B cell (primary cell): ENCODE measurements at regions not wholly inside any gene's neighbourhood (a gene's known extent, or its start where the extent isn't known, plus 50 kb on each side); places are given as distances from the start of the nearest gene placed in this dataset.

Experiments used
- ATAC-seq: fragments of 200-7000 bp; cut with Tn5 transposase; one replicate; pipeline ENCODE4 v1.10.0; 2021; ENCODE audit warnings: low read depth, mild to moderate bottlenecking, moderate number of reproducible peaks, moderate library complexity
- CTCF ChIA-PET: fragments of 350-600 bp; sonication (Branson Sonifier 250); formaldehyde crosslinking; loops from one replicate; lab custom pipeline; 2021; ENCODE audit warnings: antibody characterized with exemption, inconsistent platforms; lab: Charles Lee
- POLR2A ChIA-PET: fragments of 350-600 bp; sonication (Branson Sonifier 250); formaldehyde crosslinking; loops from one replicate; lab custom pipeline; 2021; ENCODE audit warnings: antibody characterized with exemption; lab: Charles Lee
- DNase-seq: peaks from one replicate; pipeline ENCODE4 v3.0.0; 2013
- H2AFZ ChIP-seq: 2 replicates; pipeline ENCODE4 v1.6.1; 2012; ENCODE audit warnings: mild to moderate bottlenecking, low read depth, low read length; ENCODE audit not compliant: insufficient read depth, poor library complexity, severe bottlenecking
- H3K27ac ChIP-seq, 2 donors: 1 replicate in 1 of 2; 2 replicates in 1 of 2; pipeline ENCODE4 v1.5.1; 2012 to 2013; ENCODE audit warnings: low read length in 2 of 2, mild to moderate bottlenecking in 2 of 2, moderate library complexity in 1 of 2
- H3K27me3 ChIP-seq, 4 experiments: fragments of 200-600 bp in 1 of 4; sonication (generic) in 1 of 4; replicated peaks in 1 of 4; 1 replicate in 2 of 4; 2 replicates in 2 of 4; pipeline versions ENCODE4 v1.6.1 to v1.7.0; 2013 to 2016; ENCODE audit warnings: low read length in 3 of 4, mild to moderate bottlenecking in 2 of 4, mixed read lengths in 1 of 4, moderate library complexity in 1 of 4; ENCODE audit not compliant: insufficient read depth in 4 of 4, control insufficient read depth in 3 of 4; ENCODE audit errors: control extremely low read depth in 1 of 4
- H3K36me3 ChIP-seq, 2 experiments: replicated peaks in 1 of 2; 1 replicate in 1 of 2; 2 replicates in 1 of 2; pipeline versions ENCODE4 v1.6.1 to v1.7.1; 2013; ENCODE audit warnings: low read length in 1 of 2; ENCODE audit not compliant: insufficient read depth in 2 of 2, control insufficient read depth in 1 of 2; ENCODE audit errors: control extremely low read depth in 1 of 2, extremely low read depth in 1 of 2
- H3K4me1 ChIP-seq, 2 donors: fragments of 200-600 bp in 1 of 2; sonication (generic) in 1 of 2; 1 replicate in 1 of 2; 2 replicates in 1 of 2; pipeline versions ENCODE4 v1.5.1 to v1.6.1; 2013 to 2017; ENCODE audit warnings: low read length in 2 of 2; ENCODE audit not compliant: control insufficient read depth in 2 of 2, insufficient read depth in 2 of 2
- H3K4me2 ChIP-seq: replicated peaks from 2 replicates; pipeline ENCODE3; 2012; ENCODE audit warnings: mild to moderate bottlenecking, low read depth, low read length; ENCODE audit not compliant: poor library complexity, severe bottlenecking
- H3K4me3 ChIP-seq, 5 experiments: fragments of 200-600 bp in 1 of 5; sonication (generic) in 1 of 5; 1 replicate in 3 of 5; 2 replicates in 2 of 5; pipeline versions ENCODE4 v1.5.1 to v1.7.0; 2011 to 2016; ENCODE audit warnings: low read length in 4 of 5, mild to moderate bottlenecking in 4 of 5, low read depth in 2 of 5, control low read depth in 1 of 5, moderate library complexity in 1 of 5; ENCODE audit not compliant: insufficient read depth in 1 of 5; ENCODE audit errors: control extremely low read depth in 1 of 5, extremely low read depth in 1 of 5
- H3K79me2 ChIP-seq: fragments of 200-600 bp; sonication (generic); one replicate; pipeline ENCODE4 v1.6.0; 2016; ENCODE audit warnings: low read length; ENCODE audit not compliant: control insufficient read depth, insufficient read depth
- H3K9ac ChIP-seq: fragments of 200-600 bp; sonication (generic); 2 replicates; pipeline ENCODE4 v1.6.1; 2017; ENCODE audit warnings: mild to moderate bottlenecking, low read length, moderate library complexity
- H3K9me3 ChIP-seq, 3 donors: one replicate each; pipeline versions ENCODE4 v1.6.1 to v1.7.1; 2013; ENCODE audit warnings: low read length in 2 of 3; ENCODE audit not compliant: control insufficient read depth in 2 of 3, insufficient read depth in 1 of 3; ENCODE audit errors: control extremely low read depth in 1 of 3
- H4K20me1 ChIP-seq: 2 replicates; pipeline ENCODE4 v1.6.0; 2012; ENCODE audit warnings: mild to moderate bottlenecking, low read length; ENCODE audit not compliant: insufficient read depth, control insufficient read depth, poor library complexity, severe bottlenecking
- H3K27ac Mint-ChIP-seq: one replicate; pipeline ENCODE4 v1.8.0; 2021; ENCODE audit warnings: mixed read lengths
- H3K27me3 Mint-ChIP-seq: one replicate; pipeline ENCODE4 v1.8.0; 2021; ENCODE audit warnings: mixed read lengths
- H3K4me1 Mint-ChIP-seq: one replicate; pipeline ENCODE4 v1.8.0; 2021; ENCODE audit warnings: mixed read lengths
- H3K4me3 Mint-ChIP-seq: one replicate; pipeline ENCODE4 v1.8.0; 2021; ENCODE audit warnings: mixed read lengths
- H3K9me3 Mint-ChIP-seq: one replicate; pipeline ENCODE4 v1.8.0; 2022; ENCODE audit warnings: mixed read lengths; ENCODE audit not compliant: insufficient read depth
- EZH2 ChIP-seq: IDR thresholded peaks from 2 replicates; pipeline ENCODE4 v1.6.1; 2012; ENCODE audit warnings: borderline replicate concordance, low read depth, mild to moderate bottlenecking, moderate library complexity, low read length; ENCODE audit not compliant: insufficient read depth, poor library complexity, severe bottlenecking
- WGBS: methylation state at CpG from one replicate; pipeline ENCODE4 v1.1.5; 2013; ENCODE audit warnings: missing lambda C conversion rate; ENCODE audit not compliant: insufficient coverage; 5-methylcytosine and 5-hydroxymethylcytosine counted together
- intact Hi-C: fragments of 100-400 bp; cut with micrococcal nuclease; formaldehyde crosslinking; loops from one replicate; pipeline ENCODE4 v1.10.0; 2022
- TF ChIP-seq, protein P1 (sequence below): fragments of 200-600 bp; IDR thresholded peaks from one replicate; pipeline ENCODE4 v1.8.0; 2022; ENCODE audit warnings: antibody characterized with exemption, mild to moderate bottlenecking

GRCh38 chr11:15747671-15748070, 608.7 kb downstream of the SOX6 start:
- Histone ChIP-seq H3K4me2 (no peak overlapping the region), H3K36me3 (no peaks in the 10 kb centered on the region), H3K9ac (no peak overlapping the region), H3K4me1 (no peaks in the 10 kb centered on the region), H3K27me3 (no peaks in the 10 kb centered on the region), H3K4me3 (no peak overlapping the region), H2AFZ (no peak overlapping the region), H3K27ac (no peak overlapping the region), H3K9me3 (peaks cover 0 to 3% (median 0%) of the 10 kb centered on the region in 3 donors), H4K20me1 (no peaks in the 10 kb centered on the region), H3K79me2 (no peaks in the 10 kb centered on the region)
- Mint-ChIP-seq H3K4me3 (no peak overlapping the region), H3K9me3 (no peaks in the 10 kb centered on the region), H3K27me3 (peaks cover 3% of the 10 kb centered on the region), H3K4me1 (no peaks in the 10 kb centered on the region), H3K27ac (no peak overlapping the region)
- ChIA-PET POLR2A (no interaction called here), CTCF (no interaction called here)
- no peak for TF ChIP-seq EZH2
- TF ChIP-seq, protein P1, sequence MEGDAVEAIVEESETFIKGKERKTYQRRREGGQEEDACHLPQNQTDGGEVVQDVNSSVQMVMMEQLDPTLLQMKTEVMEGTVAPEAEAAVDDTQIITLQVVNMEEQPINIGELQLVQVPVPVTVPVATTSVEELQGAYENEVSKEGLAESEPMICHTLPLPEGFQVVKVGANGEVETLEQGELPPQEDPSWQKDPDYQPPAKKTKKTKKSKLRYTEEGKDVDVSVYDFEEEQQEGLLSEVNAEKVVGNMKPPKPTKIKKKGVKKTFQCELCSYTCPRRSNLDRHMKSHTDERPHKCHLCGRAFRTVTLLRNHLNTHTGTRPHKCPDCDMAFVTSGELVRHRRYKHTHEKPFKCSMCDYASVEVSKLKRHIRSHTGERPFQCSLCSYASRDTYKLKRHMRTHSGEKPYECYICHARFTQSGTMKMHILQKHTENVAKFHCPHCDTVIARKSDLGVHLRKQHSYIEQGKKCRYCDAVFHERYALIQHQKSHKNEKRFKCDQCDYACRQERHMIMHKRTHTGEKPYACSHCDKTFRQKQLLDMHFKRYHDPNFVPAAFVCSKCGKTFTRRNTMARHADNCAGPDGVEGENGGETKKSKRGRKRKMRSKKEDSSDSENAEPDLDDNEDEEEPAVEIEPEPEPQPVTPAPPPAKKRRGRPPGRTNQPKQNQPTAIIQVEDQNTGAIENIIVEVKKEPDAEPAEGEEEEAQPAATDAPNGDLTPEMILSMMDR: no peak
- WGBS: 100% methylated on average over 2 of the region's 2 CpGs
- intact Hi-C loops: no loop called here
- no peak for DNase-seq
- no peak for ATAC-seq

DNA sequence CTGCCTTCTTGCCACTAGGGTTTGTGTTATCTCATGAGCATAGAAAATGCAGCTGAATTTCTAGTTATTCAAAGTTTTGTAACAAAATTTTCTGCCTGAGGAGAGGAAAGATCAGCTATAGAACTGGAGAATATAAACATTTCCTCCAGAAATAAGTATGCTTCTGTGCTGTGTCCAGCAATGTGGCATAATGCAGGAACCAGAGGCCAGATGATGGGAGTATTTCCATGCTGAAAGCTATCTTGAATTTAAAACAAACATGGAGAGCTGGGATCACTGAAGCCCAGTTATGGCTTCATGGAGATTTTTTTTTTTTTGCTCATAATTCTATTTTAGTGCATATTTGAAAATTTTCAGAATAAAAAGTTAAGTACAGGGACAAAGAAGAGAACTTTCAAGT, 608.2 kb downstream of the SOX6 start:
- ATAC-seq: no peak
- no peak overlapping the region for H3K4me2 ChIP-seq
- H3K9me3 Mint-ChIP-seq: no peaks in the 10 kb centered on the region
- no peak overlapping the region for H3K27ac Mint-ChIP-seq
- H3K9me3 ChIP-seq: peaks cover 0 to 3% (median 0%) of the 10 kb centered on the region in 3 donors
- H3K36me3 ChIP-seq: no peaks in the 10 kb centered on the region
- H3K27me3 Mint-ChIP-seq: peaks cover 3% of the 10 kb centered on the region
- no peaks in the 10 kb centered on the region for H3K27me3 ChIP-seq
- H3K9ac ChIP-seq: no peak overlapping the region
- no peak overlapping the region for H3K4me3 ChIP-seq
- H3K79me2 ChIP-seq: no peaks in the 10 kb centered on the region
- no peak overlapping the region for H2AFZ ChIP-seq
- intact Hi-C loops: no loop called here
- no peaks in the 10 kb centered on the region for H3K4me1 ChIP-seq
- DNase-seq: no peak
- POLR2A ChIA-PET: no interaction called here
- H3K4me3 Mint-ChIP-seq: no peak overlapping the region
- no peak for TF ChIP-seq EZH2
- TF ChIP-seq, protein P1: no peak
- CTCF ChIA-PET: no interaction called here
- H4K20me1 ChIP-seq: no peaks in the 10 kb centered on the region
- H3K4me1 Mint-ChIP-seq: no peaks in the 10 kb centered on the region
- H3K27ac ChIP-seq: no peak overlapping the region
